CD4-positive, alpha-beta T cell (primary cell): ENCODE measurements at regions not wholly inside any gene's neighbourhood (a gene's known extent, or its start where the extent isn't known, plus 50 kb on each side); places are given as distances from the start of the nearest gene placed in this dataset.

Source experiments
- ATAC-seq: fragments of 200-7000 bp; cut with Tn5 transposase; one replicate; pipeline ENCODE4 v1.10.0; 2022; ENCODE audit warnings: mild to moderate bottlenecking; ENCODE audit not compliant: poor library complexity
- CTCF ChIA-PET: fragments of 350-600 bp; sonication (Branson Sonifier 250); formaldehyde crosslinking; loops from one replicate; lab custom pipeline; 2021; ENCODE audit warnings: antibody characterized with exemption, inconsistent platforms; lab: Charles Lee
- POLR2A ChIA-PET: fragments of 350-600 bp; sonication (Branson Sonifier 250); formaldehyde crosslinking; loops from one replicate; lab custom pipeline; 2021; ENCODE audit warnings: antibody characterized with exemption, inconsistent platforms; lab: Charles Lee
- DNase-seq, 14 experiments: peaks; one replicate each; pipeline ENCODE4 v3.0.0-alpha.2; 2013 to 2020; ENCODE audit warnings: mixed read lengths in 2 of 14
- H3K27ac ChIP-seq, 2 donors: one replicate each; pipeline versions ENCODE4 v1.5.1 to v1.7.0; 2013; ENCODE audit warnings: low read length in 2 of 2, low read depth in 1 of 2, mild to moderate bottlenecking in 1 of 2
- H3K27me3 ChIP-seq, 2 experiments: 1 replicate in 1 of 2; 2 replicates in 1 of 2; pipeline versions ENCODE4 v1.6.1 to v1.7.0; 2013; ENCODE audit warnings: low read length in 2 of 2, control low read depth in 1 of 2, mild to moderate bottlenecking in 1 of 2, moderate library complexity in 1 of 2; ENCODE audit not compliant: insufficient read depth in 2 of 2, control insufficient read depth in 1 of 2
- H3K36me3 ChIP-seq: one replicate; pipeline ENCODE4 v1.6.1; 2013; ENCODE audit warnings: low read length, control low read depth; ENCODE audit not compliant: insufficient read depth
- H3K4me1 ChIP-seq: one replicate; pipeline ENCODE4 v1.6.1; 2013; ENCODE audit warnings: low read length, control low read depth; ENCODE audit not compliant: insufficient read depth
- H3K4me3 ChIP-seq: one replicate; pipeline ENCODE4 v1.5.1; 2013; ENCODE audit warnings: mild to moderate bottlenecking, low read length, moderate library complexity
- H3K9me3 ChIP-seq, 2 experiments: 1 replicate in 1 of 2; 2 replicates in 1 of 2; pipeline versions ENCODE4 v1.6.1 to v1.7.0; 2013; ENCODE audit warnings: low read length in 2 of 2, mild to moderate bottlenecking in 2 of 2, control low read depth in 1 of 2, moderate library complexity in 1 of 2; ENCODE audit not compliant: control insufficient read depth in 1 of 2, insufficient read depth in 1 of 2
- H3K27ac Mint-ChIP-seq: one replicate; pipeline ENCODE4 v1.8.0; 2020; ENCODE audit warnings: mixed read lengths
- H3K27me3 Mint-ChIP-seq: one replicate; pipeline ENCODE4 v1.8.0; 2021; ENCODE audit warnings: mixed read lengths
- H3K36me3 Mint-ChIP-seq: one replicate; pipeline ENCODE4 v1.8.0; 2021; ENCODE audit warnings: low read depth, mixed read lengths
- H3K4me1 Mint-ChIP-seq: one replicate; pipeline ENCODE4 v1.8.0; 2021; ENCODE audit warnings: low read depth, mixed read lengths
- H3K4me3 Mint-ChIP-seq: one replicate; pipeline ENCODE4 v1.8.0; 2020; ENCODE audit warnings: mild to moderate bottlenecking, mixed read lengths
- H3K9me3 Mint-ChIP-seq: one replicate; pipeline ENCODE4 v1.8.0; 2020; ENCODE audit warnings: mixed read lengths
- intact Hi-C, 2 experiments: fragments of 100-400 bp; cut with DNase I in 1 of 2; cut with micrococcal nuclease in 1 of 2; formaldehyde crosslinking; loops; one replicate each; pipeline versions ENCODE4 v1.15.1 to v1.9.0; 2023 to 2025; cut with DNase I, micrococcal nuclease
- TF ChIP-seq, protein P1 (sequence below): fragments of 200-600 bp; IDR thresholded peaks from one replicate; pipeline ENCODE4 v1.8.0; 2022; ENCODE audit warnings: antibody characterized with exemption, mild to moderate bottlenecking

DNA sequence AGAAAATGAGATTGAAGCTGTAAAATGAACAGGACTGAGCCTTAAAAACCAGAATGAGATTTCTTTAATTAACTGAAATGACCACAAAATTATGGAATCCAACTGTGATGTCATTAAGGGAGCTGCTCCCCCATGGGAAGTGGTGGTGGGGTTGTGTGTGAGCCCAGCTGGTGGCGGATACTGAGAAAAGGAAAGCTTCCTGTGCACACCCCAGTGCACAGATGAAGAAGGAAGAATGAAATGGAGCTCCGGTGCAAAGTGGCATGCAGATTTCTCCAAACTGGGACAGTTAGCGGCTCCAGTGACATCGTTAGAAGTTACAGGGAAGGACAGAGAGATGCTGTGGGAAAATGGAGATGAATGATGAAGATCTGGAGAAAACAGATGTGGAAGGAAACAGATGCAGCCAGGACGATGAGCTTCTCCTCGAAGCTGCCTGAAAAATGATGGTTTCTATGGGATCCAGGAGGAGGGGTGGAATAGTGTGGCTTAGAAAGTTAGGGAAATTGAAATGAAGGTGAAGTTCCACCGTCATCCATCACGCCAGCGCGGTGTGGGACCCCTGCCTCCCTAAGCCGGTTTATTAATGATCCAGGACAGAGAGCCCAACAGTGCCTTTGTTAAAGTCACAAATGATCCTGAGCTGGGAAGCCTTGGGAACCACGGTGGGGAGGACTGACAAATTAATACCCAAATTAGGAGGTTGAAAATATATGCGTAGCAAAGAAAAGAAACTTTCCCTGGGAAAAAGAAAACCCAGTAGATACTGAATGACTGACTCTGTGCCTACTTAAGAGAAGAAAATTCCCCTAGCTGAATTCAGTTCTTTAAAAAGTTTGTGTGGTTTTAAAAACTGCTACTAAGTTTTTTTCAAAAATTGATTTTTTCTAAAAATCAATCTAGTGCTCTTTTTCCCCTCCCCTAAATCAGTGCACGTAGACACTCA is 77.2 kb downstream of the TSN start:
- Mint-ChIP-seq H3K9me3 (no peaks in the 10 kb centered on the region), H3K36me3 (no peaks in the 10 kb centered on the region), H3K4me3 (no peak overlapping the region), H3K27me3 (peaks cover 5% of the 10 kb centered on the region), H3K27ac (no peak overlapping the region), H3K4me1 (no peaks in the 10 kb centered on the region)
- CTCF ChIA-PET, result no interaction called here
- POLR2A ChIA-PET, result no interaction called here
- TF ChIP-seq, protein P1, sequence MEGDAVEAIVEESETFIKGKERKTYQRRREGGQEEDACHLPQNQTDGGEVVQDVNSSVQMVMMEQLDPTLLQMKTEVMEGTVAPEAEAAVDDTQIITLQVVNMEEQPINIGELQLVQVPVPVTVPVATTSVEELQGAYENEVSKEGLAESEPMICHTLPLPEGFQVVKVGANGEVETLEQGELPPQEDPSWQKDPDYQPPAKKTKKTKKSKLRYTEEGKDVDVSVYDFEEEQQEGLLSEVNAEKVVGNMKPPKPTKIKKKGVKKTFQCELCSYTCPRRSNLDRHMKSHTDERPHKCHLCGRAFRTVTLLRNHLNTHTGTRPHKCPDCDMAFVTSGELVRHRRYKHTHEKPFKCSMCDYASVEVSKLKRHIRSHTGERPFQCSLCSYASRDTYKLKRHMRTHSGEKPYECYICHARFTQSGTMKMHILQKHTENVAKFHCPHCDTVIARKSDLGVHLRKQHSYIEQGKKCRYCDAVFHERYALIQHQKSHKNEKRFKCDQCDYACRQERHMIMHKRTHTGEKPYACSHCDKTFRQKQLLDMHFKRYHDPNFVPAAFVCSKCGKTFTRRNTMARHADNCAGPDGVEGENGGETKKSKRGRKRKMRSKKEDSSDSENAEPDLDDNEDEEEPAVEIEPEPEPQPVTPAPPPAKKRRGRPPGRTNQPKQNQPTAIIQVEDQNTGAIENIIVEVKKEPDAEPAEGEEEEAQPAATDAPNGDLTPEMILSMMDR, result no peak
- ATAC-seq, result no peak
- no peaks in the 10 kb centered on the region for H3K9me3 ChIP-seq
- intact Hi-C loops, result no loop called here
- no peaks in the 10 kb centered on the region for H3K4me1 ChIP-seq
- no peaks in the 10 kb centered on the region for H3K36me3 ChIP-seq
- no peak overlapping the region for H3K27ac ChIP-seq
- no peak overlapping the region for H3K4me3 ChIP-seq
- DNase-seq, result no peak
- H3K27me3 ChIP-seq, result no peaks in the 10 kb centered on the region

DNA sequence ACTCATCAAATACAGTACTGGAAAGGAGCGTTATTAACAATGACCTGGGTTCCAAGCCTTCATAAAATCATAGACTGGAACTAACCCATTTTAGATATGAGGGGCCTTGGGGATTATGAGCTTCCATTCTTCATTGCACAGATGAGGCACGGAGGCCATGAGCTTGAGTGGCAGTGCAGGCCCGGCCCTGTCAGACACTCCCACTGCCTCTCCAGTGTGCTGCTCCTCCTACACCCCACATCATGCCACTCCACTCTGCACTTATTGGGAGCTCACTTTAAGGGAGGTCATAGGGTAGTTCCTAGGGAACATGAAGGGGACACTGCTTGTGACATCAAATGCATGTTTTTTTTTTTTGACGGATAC is 77.9 kb downstream of the TSN start:
- TF ChIP-seq, protein P1, result no peak
- DNase-seq, result no peak
- no peaks in the 10 kb centered on the region for H3K9me3 ChIP-seq
- ATAC-seq, result no peak
- Mint-ChIP-seq H3K36me3 (no peaks in the 10 kb centered on the region), H3K27me3 (peaks cover 5% of the 10 kb centered on the region), H3K9me3 (no peaks in the 10 kb centered on the region), H3K27ac (no peak overlapping the region), H3K4me1 (no peaks in the 10 kb centered on the region), H3K4me3 (no peak overlapping the region)
- ChIA-PET CTCF (no interaction called here), POLR2A (no interaction called here)
- no peak overlapping the region for H3K27ac ChIP-seq
- no peaks in the 10 kb centered on the region for H3K36me3 ChIP-seq
- H3K4me3 ChIP-seq, result no peak overlapping the region
- H3K27me3 ChIP-seq, result no peaks in the 10 kb centered on the region
- intact Hi-C loops, result no loop called here
- H3K4me1 ChIP-seq, result no peaks in the 10 kb centered on the region

DNA sequence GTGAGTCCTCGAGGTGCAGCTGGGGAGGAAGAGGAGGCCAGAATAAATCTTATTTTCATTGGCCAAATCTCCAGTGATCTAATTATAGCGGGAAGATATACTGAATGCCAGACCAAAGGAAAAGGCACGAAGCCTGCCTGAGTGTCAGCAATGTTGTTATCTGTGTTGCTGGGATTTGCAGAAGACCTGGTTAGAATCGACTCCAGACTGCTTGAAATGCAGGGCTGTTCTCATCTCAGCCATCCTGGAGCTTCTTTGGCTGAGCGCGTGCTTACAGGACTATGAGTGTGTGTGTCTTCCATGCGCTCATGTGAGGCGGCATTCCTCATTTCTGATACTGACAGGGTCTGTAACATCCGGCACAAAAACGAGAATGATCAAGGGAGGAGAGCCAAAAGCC is 81.2 kb downstream of the TSN start:
- H3K36me3 Mint-ChIP-seq, result no peaks in the 10 kb centered on the region
- ChIA-PET POLR2A (no interaction called here), CTCF (no interaction called here)
- Histone ChIP-seq H3K27me3 (no peaks in the 10 kb centered on the region), H3K36me3 (no peaks in the 10 kb centered on the region), H3K4me3 (no peak overlapping the region), H3K27ac (no peak overlapping the region), H3K9me3 (no peaks in the 10 kb centered on the region), H3K4me1 (no peaks in the 10 kb centered on the region)
- H3K27ac Mint-ChIP-seq, result no peak overlapping the region
- H3K4me3 Mint-ChIP-seq, result no peak overlapping the region
- H3K9me3 Mint-ChIP-seq, result no peaks in the 10 kb centered on the region
- intact Hi-C loops, result no loop called here
- ATAC-seq (no peak), DNase-seq (no peak)
- TF ChIP-seq, protein P1, result no peak
- peaks cover 5% of the 10 kb centered on the region for H3K27me3 Mint-ChIP-seq
- no peaks in the 10 kb centered on the region for H3K4me1 Mint-ChIP-seq
